Right atrium auricular region (tissue), 2 donors: ENCODE measurements at regions not wholly inside any gene's neighbourhood (a gene's known extent, or its start where the extent isn't known, plus 50 kb on each side); places are given as distances from the start of the nearest gene placed in this dataset.
"Not testable (repeated sequence)": the region's sequence is repeated elsewhere in the genome, so short reads cannot be mapped to it uniquely, and the experiment has no call there.

Experiments used
- DNase-seq: peaks from one replicate; pipeline ENCODE4 v3.0.0-alpha.2; 2019; ENCODE audit warnings: low spot score
- H3K27ac ChIP-seq, 2 donors: fragments of 200-600 bp; sonication (generic); 1 replicate in 1 of 2; 2 replicates in 1 of 2; pipeline ENCODE4 v1.5.1; 2016 to 2019
- H3K27me3 ChIP-seq, 2 donors: fragments of 200-600 bp; sonication (generic); one replicate each; pipeline versions ENCODE4 v1.5.1 to v1.6.0; 2017 to 2019
- H3K36me3 ChIP-seq: fragments of 200-600 bp; sonication (generic); one replicate; pipeline ENCODE4 v1.5.1; 2016
- H3K4me1 ChIP-seq, 2 donors: fragments of 200-600 bp; sonication (generic); one replicate each; pipeline versions ENCODE4 v1.5.1 to v1.6.0; 2017 to 2019
- H3K4me3 ChIP-seq, 2 donors: fragments of 200-600 bp; sonication (generic); 1 replicate in 1 of 2; 2 replicates in 1 of 2; pipeline ENCODE4 v1.5.1; 2017 to 2019; ENCODE audit warnings: mild to moderate bottlenecking in 1 of 2, moderate library complexity in 1 of 2
- H3K9me3 ChIP-seq, 2 donors: fragments of 200-600 bp; sonication (generic); one replicate each; pipeline ENCODE4 v1.5.1; 2019
- CTCF ChIP-seq, 2 donors: fragments of 200-600 bp; sonication (generic); IDR thresholded peaks; one replicate each; pipeline ENCODE4 v1.5.1; 2019; ENCODE audit warnings: antibody characterized with exemption in 2 of 2

GRCh38 chr4:19187096-19187495 is 1064.6 kb upstream of the SLIT2 start:
- no peak for DNase-seq
- TF ChIP-seq CTCF (IDR thresholded peaks at IDR 0.05), result no peak
- no peaks in the 10 kb centered on the region for H3K4me1 ChIP-seq
- H3K27me3 ChIP-seq, result no peaks in the 10 kb centered on the region
- H3K36me3 ChIP-seq, result no peaks in the 10 kb centered on the region
- H3K27ac ChIP-seq, result no peak overlapping the region
- no peak overlapping the region for H3K4me3 ChIP-seq
- no peaks in the 10 kb centered on the region for H3K9me3 ChIP-seq

DNA sequence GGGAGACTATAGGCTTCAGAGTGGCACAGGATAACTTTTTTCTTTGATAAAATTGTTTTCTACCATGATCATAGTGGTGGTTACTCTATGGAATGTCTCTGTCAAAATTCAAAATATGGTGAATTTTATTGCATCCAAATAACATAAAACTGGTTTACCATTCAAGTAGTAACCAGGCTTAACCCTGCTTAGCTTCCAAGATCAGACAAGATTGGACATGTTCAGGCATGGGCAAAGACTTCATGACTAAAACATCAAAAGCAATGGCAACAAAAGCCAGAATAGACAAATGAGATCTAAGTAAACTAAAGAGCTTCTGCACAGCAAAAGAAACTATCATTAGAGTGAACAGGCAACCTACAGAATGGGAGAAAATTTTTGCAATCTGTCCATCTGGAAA is 1070.1 kb upstream of the SLIT2 start:
- H3K27me3 ChIP-seq, DNase-seq, H3K4me3 ChIP-seq, H3K4me1 ChIP-seq, H3K9me3 ChIP-seq, H3K36me3 ChIP-seq, H3K27ac ChIP-seq: not testable (repeated sequence)

DNA sequence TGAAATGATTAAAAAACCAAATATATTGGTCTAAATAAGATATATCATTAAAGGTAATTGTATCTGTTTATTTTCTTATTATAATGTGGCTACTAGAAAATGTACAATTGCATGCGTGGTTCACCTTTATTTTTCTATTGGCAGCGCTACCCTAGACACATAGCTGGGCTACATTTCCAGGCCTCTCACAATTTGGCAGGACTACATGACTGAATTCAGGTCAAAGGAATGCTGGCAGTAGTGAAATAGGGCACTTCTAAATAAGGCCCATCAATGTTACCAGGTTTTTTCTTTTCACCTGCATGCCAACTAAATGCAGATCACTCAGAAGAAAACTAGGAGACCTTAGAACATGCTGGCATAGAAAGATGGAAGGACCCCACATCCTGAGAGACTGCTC is 1072.9 kb upstream of the SLIT2 start:
- H3K36me3 ChIP-seq, result no peaks in the 10 kb centered on the region
- H3K4me3 ChIP-seq, result no peak overlapping the region
- H3K9me3 ChIP-seq, result no peaks in the 10 kb centered on the region
- no peaks in the 10 kb centered on the region for H3K4me1 ChIP-seq
- no peaks in the 10 kb centered on the region for H3K27me3 ChIP-seq
- H3K27ac ChIP-seq, result no peak overlapping the region
- TF ChIP-seq CTCF (IDR thresholded peaks at IDR 0.05), result no peak
- DNase-seq, result no peak

GRCh38 chr4:19177616-19178015 is 1074.1 kb upstream of the SLIT2 start:
- H3K27ac ChIP-seq, result no peak overlapping the region
- H3K36me3 ChIP-seq, result no peaks in the 10 kb centered on the region
- TF ChIP-seq CTCF (IDR thresholded peaks at IDR 0.05), result no peak
- H3K9me3 ChIP-seq, result no peaks in the 10 kb centered on the region
- no peak for DNase-seq
- no peaks in the 10 kb centered on the region for H3K4me1 ChIP-seq
- no peaks in the 10 kb centered on the region for H3K27me3 ChIP-seq
- no peak overlapping the region for H3K4me3 ChIP-seq

GRCh38 chr4:19171832-19172231 is 1079.9 kb upstream of the SLIT2 start:
- H3K36me3 ChIP-seq, result no peaks in the 10 kb centered on the region
- DNase-seq, result no peak
- no peaks in the 10 kb centered on the region for H3K27me3 ChIP-seq
- H3K4me3 ChIP-seq, result no peak overlapping the region
- no peaks in the 10 kb centered on the region for H3K9me3 ChIP-seq
- TF ChIP-seq CTCF (IDR thresholded peaks at IDR 0.05), result no peak
- H3K4me1 ChIP-seq, result no peaks in the 10 kb centered on the region
- H3K27ac ChIP-seq, result no peak overlapping the region

DNA sequence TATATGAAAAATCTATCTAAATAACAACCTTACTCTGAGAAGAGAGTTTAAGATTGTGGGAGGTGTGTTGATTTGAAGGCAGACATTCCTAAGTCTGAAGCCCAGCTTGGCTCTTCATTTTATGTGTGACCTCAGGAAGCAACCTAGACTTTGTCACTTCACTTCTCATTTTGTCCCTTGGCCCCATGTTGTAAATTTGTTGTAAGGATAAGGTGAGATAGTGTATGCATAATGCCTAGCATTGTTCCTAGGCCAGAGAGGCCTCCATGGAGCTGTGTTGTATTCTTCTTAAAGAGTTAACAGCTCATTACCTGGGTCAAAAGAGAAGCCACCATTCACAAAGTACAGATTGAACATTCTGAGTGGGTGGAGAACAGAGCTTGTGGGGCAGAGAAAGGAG is 1084.4 kb upstream of the SLIT2 start:
- Histone ChIP-seq H3K36me3 (no peaks in the 10 kb centered on the region), H3K27ac (no peak overlapping the region), H3K27me3 (no peaks in the 10 kb centered on the region), H3K9me3 (no peaks in the 10 kb centered on the region), H3K4me1 (no peaks in the 10 kb centered on the region), H3K4me3 (no peak overlapping the region)
- TF ChIP-seq CTCF (IDR thresholded peaks at IDR 0.05), result no peak
- DNase-seq, result no peak
